Upper lobe of right lung (tissue), 1 donor: ENCODE measurements at regions not wholly inside any gene's neighbourhood (a gene's known extent, or its start where the extent isn't known, plus 50 kb on each side); places are given as distances from the start of the nearest gene placed in this dataset.

Experiments used
- ATAC-seq: fragments of 200-7000 bp; cut with Tn5 transposase; one replicate; pipeline ENCODE4 v1.9.1; 2020; ENCODE audit warnings: mild to moderate bottlenecking, moderate library complexity
- DNase-seq: peaks from one replicate; pipeline ENCODE4 v3.0.0-alpha.2; 2020
- H3K27ac ChIP-seq: fragments of 200-600 bp; one replicate; pipeline ENCODE4 v1.8.0; 2022
- H3K27me3 ChIP-seq: fragments of 200-600 bp; one replicate; pipeline ENCODE4 v1.8.0; 2022; ENCODE audit warnings: mild to moderate bottlenecking
- H3K36me3 ChIP-seq: fragments of 200-600 bp; one replicate; pipeline ENCODE4 v1.8.0; 2022
- H3K4me1 ChIP-seq: fragments of 200-600 bp; one replicate; pipeline ENCODE4 v1.8.0; 2022
- H3K4me3 ChIP-seq: fragments of 200-600 bp; one replicate; pipeline ENCODE4 v1.8.0; 2022; ENCODE audit warnings: mild to moderate bottlenecking
- H3K9me3 ChIP-seq: fragments of 200-600 bp; one replicate; pipeline ENCODE4 v1.8.0; 2022
- CTCF ChIP-seq: fragments of 200-600 bp; IDR thresholded peaks from one replicate; pipeline ENCODE4 v1.8.0; 2022; ENCODE audit warnings: antibody characterized with exemption
- intact Hi-C: fragments of 100-400 bp; cut with DNase I; formaldehyde crosslinking; loops from one replicate; pipeline ENCODE4 v1.11.0; 2022
- donor health status: DM: no; HTN: yes; CAD: no; lungs with severe emphysema.

- H3K36me3 ChIP-seq: no peaks in the 10 kb centered on the region
- no peak for TF ChIP-seq CTCF
- intact Hi-C loops: no loop called here
- no peak for ATAC-seq
- H3K9me3 ChIP-seq: no peaks in the 10 kb centered on the region
- no peak overlapping the region for H3K27ac ChIP-seq
- no peak overlapping the region for H3K4me3 ChIP-seq
- no peaks in the 10 kb centered on the region for H3K4me1 ChIP-seq
- DNase-seq: no peak
- H3K27me3 ChIP-seq: no peaks in the 10 kb centered on the region
Measured at GRCh38 chr4:159428293-159428692, 325.4 kb downstream of the RAPGEF2 start.

- TF ChIP-seq CTCF: no peak
- Histone ChIP-seq H3K9me3 (no peaks in the 10 kb centered on the region), H3K4me1 (no peaks in the 10 kb centered on the region), H3K4me3 (no peak overlapping the region), H3K27me3 (no peaks in the 10 kb centered on the region), H3K36me3 (no peaks in the 10 kb centered on the region), H3K27ac (no peak overlapping the region)
- no peak for DNase-seq
- intact Hi-C loops: no loop called here
- ATAC-seq: no peak
Measured at GRCh38 chr4:159428975-159429692, 326.3 kb downstream of the RAPGEF2 start.

GRCh38 chr4:159429693-159430035, 326.8 kb downstream of the RAPGEF2 start:
- no peak for ATAC-seq
- H3K4me3 ChIP-seq: no peak overlapping the region
- intact Hi-C loops: no loop called here

GRCh38 chr4:159430896-159431295, 328.0 kb downstream of the RAPGEF2 start:
- Histone ChIP-seq H3K4me1 (no peaks in the 10 kb centered on the region), H3K27me3 (no peaks in the 10 kb centered on the region), H3K4me3 (no peak overlapping the region), H3K27ac (no peak overlapping the region), H3K9me3 (no peaks in the 10 kb centered on the region), H3K36me3 (no peaks in the 10 kb centered on the region)
- TF ChIP-seq CTCF: no peak
- intact Hi-C loops: no loop called here
- no peak for ATAC-seq
- DNase-seq: no peak

More at GRCh38 chr4:159429693-159430035, 326.8 kb downstream of the RAPGEF2 start:
- H3K27ac ChIP-seq: no peak overlapping the region
- no peaks in the 10 kb centered on the region for H3K36me3 ChIP-seq
- H3K4me1 ChIP-seq: no peaks in the 10 kb centered on the region
- no peaks in the 10 kb centered on the region for H3K9me3 ChIP-seq
- TF ChIP-seq CTCF: no peak
- H3K27me3 ChIP-seq: no peaks in the 10 kb centered on the region
- no peak for DNase-seq

GRCh38 chr4:159432436-159432835, 329.6 kb downstream of the RAPGEF2 start:
- ATAC-seq: no peak
- no peaks in the 10 kb centered on the region for H3K27me3 ChIP-seq
- no peak overlapping the region for H3K27ac ChIP-seq

More at GRCh38 chr4:159432436-159432835, 329.6 kb downstream of the RAPGEF2 start:
- TF ChIP-seq CTCF: no peak
- intact Hi-C loops: no loop called here
- no peaks in the 10 kb centered on the region for H3K9me3 ChIP-seq
- H3K36me3 ChIP-seq: no peaks in the 10 kb centered on the region
- no peak overlapping the region for H3K4me3 ChIP-seq
- no peaks in the 10 kb centered on the region for H3K4me1 ChIP-seq
- DNase-seq: no peak
